OCI-LY3 (cell line): ENCODE measurements at regions not wholly inside any gene's neighbourhood (a gene's known extent, or its start where the extent isn't known, plus 50 kb on each side); places are given as distances from the start of the nearest gene placed in this dataset.

ENCODE experiments used
- H2AFZ ChIP-seq: fragments of 200-600, 300-600 bp; shearing (Covaris generic); 2 replicates; pipeline ENCODE4 v1.6.0; 2014; ENCODE audit warnings: antibody characterized with exemption, low read depth, low read length
- H3K27ac ChIP-seq: fragments of 200-600, 300-600 bp; sonication (generic); 2 replicates; pipeline ENCODE4 v1.5.1; 2014; ENCODE audit warnings: mild to moderate bottlenecking, low read length, moderate library complexity, mixed read lengths
- H3K27me3 ChIP-seq: fragments of 200-600, 300-600 bp; sonication (generic); 2 replicates; pipeline ENCODE4 v1.6.1; 2014; ENCODE audit warnings: low read depth, low read length, mixed read lengths
- H3K36me3 ChIP-seq: fragments of 200-600, 300-600 bp; sonication (generic); replicated peaks from 2 replicates; pipeline ENCODE3; 2014; ENCODE audit warnings: low read depth, low read length, mixed read lengths
- H3K4me1 ChIP-seq: fragments of 300-600, 200-600 bp; sonication (generic); 2 replicates; pipeline ENCODE4 v1.6.1; 2014; ENCODE audit warnings: low read length, mixed read lengths
- H3K4me2 ChIP-seq: fragments of 200-600, 300-600 bp; sonication (generic); 2 replicates; pipeline ENCODE4 v1.6.1; 2014; ENCODE audit warnings: low read length, mixed read lengths
- H3K4me3 ChIP-seq: fragments of 300-600, 200-600 bp; sonication (generic); 2 replicates; pipeline ENCODE4 v1.5.1; 2014; ENCODE audit warnings: antibody characterized with exemption, mild to moderate bottlenecking, low read length, moderate library complexity
- H3K79me2 ChIP-seq: fragments of 300-600, 200-600 bp; shearing (Covaris generic); 2 replicates; pipeline ENCODE4 v1.6.1; 2014; ENCODE audit warnings: mild to moderate bottlenecking, low read length, mixed read lengths
- H3K9ac ChIP-seq: fragments of 300-600, 200-600 bp; shearing (Covaris generic); 2 replicates; pipeline ENCODE4 v1.6.0; 2014; ENCODE audit warnings: mild to moderate bottlenecking, low read length, moderate library complexity
- H3K9me3 ChIP-seq: fragments of 200-600, 300-600 bp; shearing (Covaris generic); 2 replicates; pipeline ENCODE4 v1.6.1; 2014; ENCODE audit warnings: low read length, mixed read lengths; ENCODE audit not compliant: insufficient read depth
- H4K20me1 ChIP-seq: fragments of 200-600, 300-600 bp; sonication (generic); 2 replicates; pipeline ENCODE4 v1.6.1; 2016; ENCODE audit warnings: low read length, mixed read lengths; ENCODE audit not compliant: insufficient read depth
- CTCF ChIP-seq: fragments of 200-600, 300-600 bp; sonication (generic); IDR thresholded peaks from 2 replicates; pipeline ENCODE4 v1.5.1; 2014; ENCODE audit warnings: antibody characterized with exemption, low read length, low read depth
- EZH2phosphoT487 ChIP-seq: fragments of 200-600 bp; shearing (Covaris generic); IDR thresholded peaks from 2 replicates; pipeline ENCODE4 v1.6.1; 2018; ENCODE audit warnings: antibody characterized with exemption, mixed run types, low read depth

- H4K20me1 ChIP-seq = no peaks in the 10 kb centered on the region
- no peaks in the 10 kb centered on the region for H3K9me3 ChIP-seq
- no peaks in the 10 kb centered on the region for H3K27me3 ChIP-seq
- H3K79me2 ChIP-seq = no peaks in the 10 kb centered on the region
- no peak overlapping the region for H3K4me2 ChIP-seq
- no peak overlapping the region for H3K9ac ChIP-seq
- no peak overlapping the region for H3K27ac ChIP-seq
- TF ChIP-seq CTCF = no peak
- TF ChIP-seq EZH2phosphoT487 = no peak
- no peaks in the 10 kb centered on the region for H3K4me1 ChIP-seq
- H3K36me3 ChIP-seq = no peaks in the 10 kb centered on the region
- H2AFZ ChIP-seq = no peak overlapping the region
- H3K4me3 ChIP-seq = no peak overlapping the region
Measured at GRCh38 chr21:38905752-38906151, 100.0 kb downstream of the ETS2 start.

- H3K27me3 ChIP-seq = no peaks in the 10 kb centered on the region
- no peak overlapping the region for H3K9ac ChIP-seq
- no peak overlapping the region for H3K27ac ChIP-seq
- no peaks in the 10 kb centered on the region for H4K20me1 ChIP-seq
- H3K4me1 ChIP-seq = no peaks in the 10 kb centered on the region
- no peaks in the 10 kb centered on the region for H3K36me3 ChIP-seq
- H3K9me3 ChIP-seq = no peaks in the 10 kb centered on the region
- H3K4me3 ChIP-seq = no peak overlapping the region
- TF ChIP-seq EZH2phosphoT487 (no peak), CTCF (no peak)
- H2AFZ ChIP-seq = no peak overlapping the region
- H3K4me2 ChIP-seq = no peak overlapping the region
- H3K79me2 ChIP-seq = no peaks in the 10 kb centered on the region
Measured at GRCh38 chr21:38905328-38905727, 99.6 kb downstream of the ETS2 start.

GRCh38 chr21:38903690-38904139 is 98.0 kb downstream of the ETS2 start:
- no peaks in the 10 kb centered on the region for H3K9me3 ChIP-seq
- no peak overlapping the region for H3K9ac ChIP-seq
- no peaks in the 10 kb centered on the region for H3K4me1 ChIP-seq
- no peak overlapping the region for H3K27ac ChIP-seq
- no peaks in the 10 kb centered on the region for H3K27me3 ChIP-seq
- H3K4me2 ChIP-seq = no peak overlapping the region
- TF ChIP-seq EZH2phosphoT487 = no peak
- TF ChIP-seq CTCF = no peak
- H3K36me3 ChIP-seq = no peaks in the 10 kb centered on the region
- no peaks in the 10 kb centered on the region for H3K79me2 ChIP-seq
- no peak overlapping the region for H2AFZ ChIP-seq
- H3K4me3 ChIP-seq = no peak overlapping the region
- no peaks in the 10 kb centered on the region for H4K20me1 ChIP-seq

GRCh38 chr21:38902608-38903445 is 97.1 kb downstream of the ETS2 start:
- no peak for TF ChIP-seq CTCF
- no peak for TF ChIP-seq EZH2phosphoT487
- H4K20me1 ChIP-seq = no peaks in the 10 kb centered on the region
- no peak overlapping the region for H3K4me3 ChIP-seq
- H3K9ac ChIP-seq = no peak overlapping the region
- no peak overlapping the region for H3K4me2 ChIP-seq
- H3K4me1 ChIP-seq = no peaks in the 10 kb centered on the region
- no peaks in the 10 kb centered on the region for H3K79me2 ChIP-seq
- no peaks in the 10 kb centered on the region for H3K27me3 ChIP-seq
- no peak overlapping the region for H3K27ac ChIP-seq
- H3K36me3 ChIP-seq = no peaks in the 10 kb centered on the region
- no peak overlapping the region for H2AFZ ChIP-seq
- no peaks in the 10 kb centered on the region for H3K9me3 ChIP-seq
